DMS153 (cell line): ENCODE measurements at regions not wholly inside any gene's neighbourhood (a gene's known extent, or its start where the extent isn't known, plus 50 kb on each side); places are given as distances from the start of the nearest gene placed in this dataset.
"Not testable (repeated sequence)": the region's sequence is repeated elsewhere in the genome, so short reads cannot be mapped to it uniquely, and the experiment has no call there.

Experiments
- DNase-seq: peaks from one replicate; lab custom pipeline; 2025; lab: John Stamatoyannopoulos, UW

DNA sequence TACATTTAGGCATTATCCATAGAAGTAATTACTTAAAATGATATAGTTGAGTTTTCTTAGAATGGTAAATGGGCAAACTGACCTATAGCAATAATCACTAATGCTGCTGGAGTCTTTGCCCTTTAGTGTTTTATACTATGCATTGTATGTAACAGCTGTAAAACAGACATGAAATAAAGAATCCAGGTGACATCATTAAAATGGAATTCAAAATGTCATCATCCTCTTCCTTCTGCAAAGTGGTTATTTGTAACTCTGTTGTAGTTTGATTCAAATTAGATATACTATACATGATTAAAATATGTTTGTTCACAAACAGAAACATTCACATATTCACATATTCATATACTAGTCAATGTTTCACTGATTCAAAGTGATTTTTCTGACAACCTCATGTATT, 598.8 kb downstream of the SLC16A7 start:
- DNase-seq: no peak

DNA sequence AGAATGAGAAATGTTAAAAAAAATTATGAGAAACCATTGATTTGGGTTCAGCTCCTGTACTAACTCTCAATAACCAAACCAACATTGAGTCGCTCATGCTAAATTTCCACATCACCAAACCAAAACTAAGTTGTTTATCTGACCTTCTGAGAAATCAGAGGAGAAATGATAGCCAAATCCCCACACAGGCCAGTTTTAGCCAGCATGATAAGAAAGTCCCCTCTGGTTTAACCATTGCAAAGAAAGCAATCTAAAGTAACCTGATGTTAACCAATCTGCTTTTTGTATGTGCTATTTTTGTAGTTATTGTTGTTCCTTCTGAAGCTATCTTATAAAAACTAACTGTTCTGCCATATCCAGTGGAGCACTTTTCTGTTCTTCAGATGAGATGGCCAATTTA, 599.7 kb downstream of the SLC16A7 start:
- DNase-seq: no peak

DNA sequence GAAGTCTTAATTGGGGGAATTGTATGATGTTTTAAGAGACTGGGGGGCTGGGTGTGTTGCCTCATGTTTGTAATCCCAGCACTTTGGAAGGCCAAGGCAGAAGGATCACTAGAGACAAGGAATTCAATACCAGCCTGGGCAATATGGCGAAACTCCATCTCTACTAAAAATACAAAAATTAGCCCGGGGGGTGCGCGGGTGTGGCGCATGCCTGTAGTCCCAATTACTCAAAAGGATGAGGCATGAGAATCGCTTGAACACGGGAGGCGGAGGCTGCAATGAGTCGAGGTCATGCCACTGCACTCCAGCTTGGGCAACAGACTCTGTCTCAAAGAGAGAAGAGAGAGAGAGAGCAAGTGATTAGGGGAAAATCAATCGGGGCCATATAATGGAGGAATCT, 600.5 kb downstream of the SLC16A7 start:
- no peak for DNase-seq

DNA sequence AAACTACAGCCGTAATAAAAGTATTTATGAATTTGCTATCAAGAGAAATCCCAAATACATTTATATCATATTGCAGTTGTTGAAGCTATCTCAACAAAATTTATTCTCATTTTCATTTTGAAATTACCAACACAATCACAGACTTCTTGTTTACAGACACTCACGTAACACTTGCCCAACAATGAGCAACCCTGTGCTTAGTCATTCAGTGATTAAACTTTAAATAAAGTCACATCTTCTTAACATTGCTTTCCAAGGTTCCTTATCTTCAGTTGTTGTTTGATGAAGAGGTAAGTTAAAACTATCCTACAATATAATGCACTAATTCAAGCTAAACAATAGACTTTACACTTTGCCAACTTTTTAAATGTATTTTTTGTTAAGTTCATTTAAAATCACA, 601.8 kb downstream of the SLC16A7 start:
- no peak for DNase-seq

DNA sequence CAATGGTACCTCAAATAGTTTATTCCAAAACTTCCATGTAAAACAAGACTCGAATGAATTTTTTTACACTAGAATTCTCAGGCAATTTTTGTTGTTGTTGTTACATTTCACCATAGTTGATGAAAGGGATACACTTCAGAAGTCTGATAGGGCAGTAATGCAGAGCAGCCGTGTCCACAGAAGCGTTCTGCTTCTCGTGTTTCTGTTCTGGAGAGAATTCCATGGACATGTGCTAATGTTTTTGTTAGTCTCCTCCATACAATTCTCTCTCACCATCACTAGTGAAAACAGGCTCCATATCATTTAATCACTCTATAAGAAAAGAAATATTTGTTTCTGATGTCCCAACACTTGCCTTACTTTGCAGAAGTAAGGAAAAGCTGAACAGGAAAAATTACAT, 606.1 kb downstream of the SLC16A7 start:
- DNase-seq: no peak

DNA sequence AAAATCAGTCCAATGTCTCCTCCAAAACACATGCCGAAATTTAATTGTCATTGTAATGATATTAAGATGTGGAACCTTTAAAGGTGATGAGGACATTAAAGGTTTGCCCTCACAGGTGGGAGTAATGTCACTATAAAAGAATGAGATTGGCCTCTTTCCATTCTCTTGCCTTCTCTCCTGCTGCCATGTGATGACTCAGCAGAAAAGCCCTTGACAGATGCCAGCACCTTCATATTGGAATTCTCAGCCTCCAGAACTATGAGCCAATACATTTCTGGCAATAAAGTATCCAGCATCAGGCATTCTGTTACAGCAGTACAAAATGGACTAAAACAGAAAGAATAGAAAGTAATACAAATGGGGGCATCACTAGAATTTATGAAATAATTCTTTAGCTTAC, 609.7 kb downstream of the SLC16A7 start:
- DNase-seq: no peak

DNA sequence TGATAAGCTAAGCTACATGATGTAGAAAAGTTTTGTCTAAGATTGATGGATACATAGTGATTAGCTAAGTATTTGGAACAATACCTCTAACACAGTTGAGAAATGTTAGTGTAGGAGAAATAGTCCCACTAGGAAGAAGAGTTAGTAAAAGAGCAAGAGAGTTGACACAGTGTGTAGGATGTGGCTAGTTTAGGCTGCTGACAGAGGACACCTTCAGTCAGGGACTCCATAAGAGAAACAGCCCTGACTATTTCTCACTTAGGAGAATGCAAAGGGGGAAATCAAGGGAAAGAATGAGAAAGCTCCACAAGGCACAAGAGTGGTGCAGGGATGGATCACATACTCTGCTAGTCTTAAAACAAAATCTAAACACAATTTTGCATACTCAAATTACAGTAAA, 613.7 kb downstream of the SLC16A7 start:
- no peak for DNase-seq

DNA sequence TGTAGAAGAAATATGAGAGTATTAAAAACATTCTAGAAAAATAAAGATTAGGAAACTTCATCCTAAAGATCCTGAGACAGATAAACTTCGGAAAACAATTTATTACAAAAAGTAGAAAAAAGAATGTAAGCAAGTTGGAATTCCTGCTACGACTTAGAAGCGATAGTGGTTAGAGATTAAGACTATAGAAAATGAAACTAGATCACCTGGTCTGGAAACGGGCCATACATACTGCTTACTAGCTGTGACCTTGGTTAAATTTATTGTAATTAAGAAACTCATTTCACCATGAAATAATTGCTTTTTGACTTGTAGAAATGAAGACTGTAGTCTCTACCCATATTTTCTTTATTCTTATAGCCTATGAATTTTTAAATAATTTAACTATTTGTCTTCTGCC, 614.1 kb downstream of the SLC16A7 start:
- DNase-seq: no peak

DNA sequence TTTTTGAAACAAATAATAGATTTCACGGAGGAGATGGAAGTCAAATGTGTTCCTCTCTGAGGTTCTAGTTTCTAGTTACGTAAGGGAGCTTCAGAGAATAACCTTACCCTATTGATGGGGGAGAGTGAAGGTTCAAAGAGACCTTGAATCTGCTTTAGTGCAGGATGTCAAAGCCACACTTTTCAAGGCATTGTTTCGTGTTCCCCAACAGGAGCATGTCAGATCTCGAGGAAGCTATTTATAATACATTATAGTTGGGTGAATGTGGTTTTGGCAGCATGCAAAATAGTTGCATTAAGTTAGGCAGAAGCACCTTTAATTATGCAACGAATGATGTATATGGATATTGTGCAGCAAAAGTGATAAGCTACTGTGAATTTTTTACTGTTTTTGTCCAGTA, 614.9 kb downstream of the SLC16A7 start:
- no peak for DNase-seq

DNA sequence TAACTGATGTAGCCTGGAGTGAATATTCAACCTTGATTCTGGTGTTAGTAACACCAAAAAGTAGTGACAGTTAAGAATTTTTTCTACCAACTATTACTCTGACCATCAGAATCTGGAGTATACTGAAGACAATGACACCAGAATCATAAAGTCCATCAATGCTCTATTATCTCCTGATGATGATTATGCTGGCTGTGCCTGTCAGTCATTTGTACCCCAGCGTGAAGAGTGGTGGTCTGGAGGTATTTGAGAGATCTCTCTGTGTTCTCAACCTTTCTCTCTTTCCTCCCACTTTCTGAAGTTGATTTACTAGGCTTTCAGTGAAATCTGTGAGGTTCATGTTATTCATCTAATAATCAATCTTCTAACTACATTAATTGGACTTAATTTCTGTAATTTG, 615.4 kb downstream of the SLC16A7 start:
- no peak for DNase-seq

DNA sequence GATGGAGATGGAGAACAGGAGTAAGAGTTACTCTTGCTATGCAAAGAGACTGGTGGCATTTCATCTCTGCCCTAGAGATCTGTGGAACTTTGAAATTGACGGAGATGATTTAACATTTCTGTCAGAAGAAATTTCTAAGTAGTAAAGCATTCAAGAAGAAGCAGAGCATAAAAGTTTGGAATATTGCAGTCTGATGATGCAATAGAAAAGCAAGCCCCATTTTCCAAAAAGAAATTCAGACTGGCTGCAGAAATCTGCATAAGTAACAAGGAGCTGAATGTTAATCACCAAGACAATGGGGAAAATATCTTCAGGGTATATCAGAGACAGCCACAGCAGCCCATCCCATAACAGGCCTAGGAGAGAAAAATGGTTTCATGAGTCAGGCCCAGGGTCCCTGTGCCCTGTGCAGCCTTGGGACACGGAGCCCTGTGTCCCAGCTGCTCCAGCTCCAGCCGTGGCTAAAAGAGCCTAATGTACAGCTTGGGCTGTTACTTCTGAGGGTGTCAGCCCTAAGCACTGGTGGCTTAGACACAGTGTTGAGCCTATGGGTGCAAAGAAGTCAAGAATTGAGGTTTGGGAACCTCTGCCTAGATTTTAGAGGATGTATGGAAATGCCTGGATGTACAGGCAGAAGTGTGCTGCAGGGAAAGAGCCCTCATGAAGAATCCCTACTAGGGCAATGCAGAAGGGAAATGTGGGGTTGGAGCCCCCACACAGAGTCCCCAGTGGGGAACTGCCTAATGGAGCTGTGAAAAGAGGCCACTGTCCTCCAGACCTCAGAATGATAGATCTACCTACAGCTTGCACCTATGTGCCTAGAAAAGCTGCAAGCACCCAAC, 616.6 kb downstream of the SLC16A7 start:
- no peak for DNase-seq

DNA sequence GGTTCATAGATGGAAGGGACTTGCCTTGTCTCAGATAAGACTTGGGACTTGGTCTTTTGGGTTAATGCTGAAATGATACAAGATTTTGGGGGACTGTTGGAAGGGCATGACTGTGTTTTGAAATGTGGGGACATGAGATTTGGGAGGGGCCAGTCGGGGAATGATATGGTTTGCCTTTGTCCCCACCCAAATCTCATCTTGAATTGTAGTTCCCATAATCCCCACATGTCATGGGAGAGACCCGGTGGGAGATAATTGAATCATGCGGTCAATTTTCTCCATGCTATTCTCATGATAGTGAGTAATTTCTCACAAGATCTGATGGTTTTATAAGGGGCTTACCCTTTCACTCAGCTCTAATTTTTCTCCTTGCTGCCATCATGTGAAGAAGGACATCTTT, 617.4 kb downstream of the SLC16A7 start:
- not testable (repeated sequence) for DNase-seq

DNA sequence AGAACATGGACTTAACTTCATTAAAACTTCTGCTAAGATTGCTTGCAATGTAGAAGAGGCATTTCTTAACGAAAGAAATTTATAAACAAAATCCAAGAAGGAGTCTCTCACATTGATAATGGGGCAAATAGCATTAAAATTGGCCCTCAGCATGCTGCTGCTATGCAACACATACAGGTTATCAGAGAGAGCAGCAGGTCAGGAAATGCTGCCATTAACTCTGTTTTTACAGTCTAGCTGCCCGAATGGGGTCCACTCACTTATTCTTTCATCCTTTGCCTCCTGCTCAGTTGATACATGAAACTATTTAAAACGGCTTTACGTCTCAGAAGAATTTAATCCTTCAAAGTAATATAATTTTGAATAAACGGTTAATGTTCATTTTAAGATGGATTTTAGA, 620.4 kb downstream of the SLC16A7 start:
- DNase-seq: no peak

DNA sequence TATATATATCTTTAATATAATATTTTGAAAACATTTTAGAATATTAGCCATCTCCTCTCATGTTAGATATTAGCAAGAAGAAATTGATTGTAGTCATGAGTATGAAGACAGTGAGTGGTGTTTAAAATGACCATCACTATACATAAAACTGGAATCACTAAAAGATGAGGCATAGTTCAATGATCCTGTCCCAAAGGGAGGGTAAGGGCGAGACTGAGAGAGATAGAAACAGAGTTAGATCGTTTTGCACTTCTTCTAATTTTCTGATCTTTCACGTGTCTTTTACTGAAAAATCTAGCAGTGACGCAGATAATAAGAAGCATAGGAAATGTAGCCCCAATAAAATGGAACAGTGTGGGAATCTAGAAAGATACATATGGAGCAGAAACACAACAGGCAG, 627.4 kb downstream of the SLC16A7 start:
- DNase-seq: no peak

DNA sequence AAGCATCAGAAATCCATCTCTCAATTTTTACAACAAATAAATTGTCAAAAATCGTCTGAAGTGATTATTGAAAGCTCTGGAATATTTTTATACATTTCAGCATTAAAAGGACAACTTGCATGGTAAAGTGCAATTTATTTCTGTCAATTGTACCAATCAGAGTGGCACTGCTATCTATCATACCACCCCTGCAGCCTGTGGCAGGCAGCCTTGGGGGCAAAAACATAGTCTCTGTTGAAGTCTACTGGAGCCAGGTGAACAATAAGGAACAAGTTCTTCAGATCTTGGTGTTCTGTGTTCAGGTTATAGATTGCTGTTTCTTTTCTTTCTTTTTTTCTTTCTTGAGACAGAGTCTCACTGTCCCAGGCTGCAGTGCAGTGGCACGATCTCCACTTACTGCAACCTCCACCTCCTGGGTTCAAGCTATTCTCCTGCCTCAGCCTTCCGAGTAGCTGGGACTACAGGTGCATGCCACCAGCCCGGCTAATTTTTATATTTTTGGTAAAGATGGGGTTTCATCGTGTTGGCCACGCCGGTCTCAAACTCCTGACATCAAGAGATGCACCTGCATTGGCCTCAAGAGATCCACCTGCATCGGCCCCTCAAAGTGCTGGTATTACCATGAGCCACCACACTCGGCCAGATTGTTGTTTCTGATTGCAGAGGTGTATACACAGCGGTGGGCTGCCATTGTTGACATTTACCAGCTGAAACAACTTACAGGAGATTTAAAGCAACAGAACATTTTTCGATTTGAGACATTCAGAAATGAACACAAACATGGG, 629.6 kb downstream of the SLC16A7 start:
- no peak for DNase-seq

DNA sequence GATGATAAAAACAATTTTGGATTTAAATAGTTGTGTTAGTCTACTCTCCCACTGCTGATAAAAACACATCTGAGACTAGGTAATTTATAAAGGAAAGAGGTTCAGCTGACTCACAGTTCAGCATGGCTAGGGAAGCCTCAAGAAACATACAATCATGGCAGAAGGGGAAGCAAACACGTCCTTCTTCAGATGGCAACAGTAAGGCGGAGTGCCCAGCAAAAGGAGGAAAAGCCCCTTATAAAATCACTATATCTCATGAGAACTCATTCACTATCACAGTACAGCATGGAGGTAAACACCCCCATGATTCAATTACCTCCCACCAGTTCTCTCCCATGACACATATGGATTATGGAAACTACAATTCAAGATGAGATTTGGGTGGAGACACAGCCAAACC, 632.1 kb downstream of the SLC16A7 start:
- no peak for DNase-seq

DNA sequence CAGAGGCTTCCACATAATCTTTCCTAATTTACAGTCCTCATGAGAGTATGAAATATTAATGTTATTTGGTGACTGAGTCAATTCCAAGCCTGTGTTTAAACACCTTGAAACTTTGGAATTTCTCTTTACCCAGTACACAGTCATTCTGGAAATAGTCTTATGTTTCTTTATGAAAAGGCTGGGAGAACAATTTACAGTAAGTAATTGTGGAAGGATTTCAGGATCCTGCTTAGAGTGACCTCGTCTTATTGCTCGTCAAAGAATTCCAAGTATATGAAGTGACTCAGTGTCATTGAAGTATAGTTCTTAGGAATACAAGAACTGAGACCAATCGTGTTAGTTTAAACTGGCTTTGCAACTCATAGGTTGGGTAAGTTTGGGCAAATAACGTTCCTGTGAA, 634.2 kb downstream of the SLC16A7 start:
- DNase-seq: no peak

DNA sequence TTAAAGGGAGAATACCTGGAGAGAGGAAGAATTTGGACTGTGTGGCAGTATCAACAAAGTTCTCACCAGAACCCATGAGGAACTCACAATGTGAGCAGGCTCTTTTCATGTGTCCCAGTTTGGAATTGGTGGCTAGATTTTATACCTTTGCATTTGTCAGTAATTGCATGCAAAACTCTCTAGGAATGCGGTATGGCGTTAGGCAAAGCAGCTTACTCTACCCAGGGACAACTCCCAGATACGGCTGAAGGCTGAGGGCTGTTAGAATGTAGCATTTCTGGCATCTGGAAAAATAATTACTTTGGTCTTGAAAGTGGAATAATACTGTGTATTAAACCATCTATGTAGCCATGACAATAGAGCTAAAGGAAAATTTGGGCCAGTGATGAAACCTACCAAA, 635.5 kb downstream of the SLC16A7 start:
- no peak for DNase-seq

DNA sequence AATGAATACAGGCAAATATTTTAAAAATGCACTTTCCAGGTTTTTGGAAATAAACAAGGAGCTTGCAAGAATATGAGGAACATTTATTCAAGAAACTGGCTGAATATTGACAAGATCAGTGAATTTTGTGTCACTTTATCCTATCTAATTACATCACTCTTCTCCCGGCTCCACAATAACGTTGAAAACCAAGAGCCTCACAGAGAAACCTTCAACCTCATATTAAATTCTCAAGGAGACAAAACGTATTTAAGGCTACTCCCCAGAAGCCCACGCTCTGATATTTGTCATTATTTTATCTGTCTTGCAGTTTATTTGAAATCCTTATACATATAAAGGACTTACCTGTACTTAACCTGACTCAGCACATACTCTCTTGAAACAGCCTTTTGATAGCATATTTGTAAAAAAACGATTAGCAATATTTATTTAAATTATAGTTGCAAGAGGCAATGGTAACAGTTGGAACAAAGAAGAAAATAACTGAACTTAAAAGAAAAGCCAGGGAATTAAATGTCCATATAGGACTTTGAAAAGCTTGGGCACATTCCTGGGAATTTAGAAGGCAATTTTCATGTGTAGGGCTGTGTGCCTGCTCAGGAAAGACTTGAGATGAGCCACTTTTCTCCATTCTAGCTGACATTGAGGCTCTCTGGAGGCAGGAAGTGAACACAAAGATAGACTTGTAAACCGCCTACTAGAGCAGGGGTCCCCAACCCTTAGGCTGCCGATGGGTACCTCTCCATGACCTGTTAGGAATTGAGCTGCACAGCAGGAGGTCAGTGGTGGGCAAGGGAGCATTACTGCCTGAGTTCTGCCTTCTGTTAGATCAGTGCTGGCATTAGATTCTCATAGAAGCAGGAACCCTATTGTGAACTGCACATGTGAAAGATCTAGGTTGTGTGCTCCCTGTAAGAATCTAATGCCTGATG, 636.4 kb downstream of the SLC16A7 start:
- no peak for DNase-seq

DNA sequence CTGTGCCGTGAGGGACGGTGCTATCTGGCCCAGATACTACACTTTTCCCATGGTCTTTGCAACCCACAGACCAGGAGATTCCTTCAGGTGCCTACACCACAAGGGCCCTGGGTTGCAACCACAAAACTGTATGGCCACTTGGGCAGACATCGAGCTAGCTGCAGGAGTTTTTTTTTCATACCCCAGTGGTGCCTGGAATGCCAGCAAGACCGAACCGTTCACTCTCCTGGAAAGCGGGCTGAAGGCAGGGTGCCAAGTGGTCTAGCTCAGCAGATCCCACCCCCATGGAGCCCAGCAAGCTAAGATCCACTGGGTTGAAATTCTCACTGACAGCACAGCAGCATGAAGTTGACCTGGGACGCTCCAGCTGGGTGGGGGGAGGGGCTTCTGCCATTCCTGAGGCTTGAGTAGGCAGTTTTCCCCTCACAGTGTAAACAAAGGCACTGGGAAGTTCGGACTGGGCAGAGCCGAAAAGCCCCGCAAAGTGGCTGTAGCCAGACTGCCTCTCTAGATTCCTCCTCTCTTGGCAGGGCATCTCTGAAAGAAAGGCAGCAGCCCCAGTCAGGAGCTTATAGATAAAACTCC, 638.9 kb downstream of the SLC16A7 start:
- DNase-seq: not testable (repeated sequence)

DNA sequence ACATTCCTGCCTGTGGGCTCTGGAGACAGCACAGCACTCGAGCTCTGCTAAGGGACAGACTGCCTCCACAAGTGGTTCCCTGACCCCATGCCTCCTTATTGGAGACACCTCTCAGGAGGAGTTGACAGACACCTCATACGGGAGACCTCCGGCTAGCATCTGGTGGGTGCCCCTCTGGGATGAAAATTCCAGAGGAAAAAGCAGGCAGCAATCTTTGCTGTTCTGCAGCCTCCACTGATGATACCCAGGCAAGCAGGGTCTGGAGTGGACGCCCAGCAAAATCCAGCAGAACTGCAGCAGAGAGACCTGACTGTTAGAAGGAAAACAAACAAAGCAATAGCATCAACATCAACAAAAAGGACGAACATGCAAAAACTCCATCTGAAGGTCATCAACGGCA, 639.4 kb downstream of the SLC16A7 start:
- no peak for DNase-seq

DNA sequence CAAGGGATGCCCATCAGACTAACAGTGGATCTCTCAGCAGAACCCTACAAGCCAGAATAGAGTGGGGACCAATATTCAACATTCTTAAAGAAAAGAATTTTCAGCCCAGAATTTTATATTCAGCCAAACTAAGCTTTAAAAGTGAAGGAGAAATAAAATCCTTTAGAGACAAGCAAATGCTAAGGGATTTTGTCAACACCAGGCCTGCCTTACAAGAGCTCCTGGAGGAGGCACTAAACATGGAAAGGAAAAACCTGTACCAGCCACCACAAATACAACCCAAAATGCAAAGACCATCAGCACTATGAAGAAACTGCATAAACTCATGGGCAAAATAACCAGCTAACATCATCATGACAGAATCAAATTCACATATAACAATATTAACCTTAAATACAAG, 640.6 kb downstream of the SLC16A7 start:
- DNase-seq: not testable (repeated sequence)
